GM12875 (cell line): ENCODE measurements at regions not wholly inside any gene's neighbourhood (a gene's known extent, or its start where the extent isn't known, plus 50 kb on each side); places are given as distances from the start of the nearest gene placed in this dataset.

Experiments
- H3K4me3 ChIP-seq: one replicate; pipeline ENCODE4 v1.5.1; 2011; ENCODE audit warnings: low read depth, low read length, control low read depth
- CTCF ChIP-seq: IDR thresholded peaks from 2 replicates; pipeline ENCODE4 v1.5.1; 2011; ENCODE audit warnings: low read depth, mild to moderate bottlenecking, control low read depth, inconsistent platforms, low read length, moderate library complexity, borderline replicate concordance; ENCODE audit not compliant: insufficient read depth

- no peak for TF ChIP-seq CTCF
- no peak overlapping the region for H3K4me3 ChIP-seq
Observed at GRCh38 chr3:187952849-187953248, 201.1 kb upstream of the LPP start.

GRCh38 chr3:187954516-187954872 lies 199.5 kb upstream of the LPP start:
- H3K4me3 ChIP-seq, result no peak overlapping the region
- TF ChIP-seq CTCF, result no peak

GRCh38 chr3:187954873-187955586 lies 198.9 kb upstream of the LPP start:
- no peak overlapping the region for H3K4me3 ChIP-seq
- no peak for TF ChIP-seq CTCF

GRCh38 chr3:187955587-187955952 lies 198.4 kb upstream of the LPP start:
- TF ChIP-seq CTCF, result no peak
- no peak overlapping the region for H3K4me3 ChIP-seq

- TF ChIP-seq CTCF, result no peak
- H3K4me3 ChIP-seq, result no peak overlapping the region
Observed at GRCh38 chr3:187957165-187957581, 196.8 kb upstream of the LPP start.

GRCh38 chr3:187957582-187957981 lies 196.4 kb upstream of the LPP start:
- H3K4me3 ChIP-seq, result no peak overlapping the region
- no peak for TF ChIP-seq CTCF

GRCh38 chr3:187958432-187959003 lies 195.4 kb upstream of the LPP start:
- H3K4me3 ChIP-seq, result no peak overlapping the region
- no peak for TF ChIP-seq CTCF
